HL-60 (cell line): ENCODE measurements at regions not wholly inside any gene's neighbourhood (a gene's known extent, or its start where the extent isn't known, plus 50 kb on each side); places are given as distances from the start of the nearest gene placed in this dataset.

ENCODE experiments used
- DNase-seq, 2 experiments: peaks; one replicate each; pipeline ENCODE4 v3.0.0-alpha.2; 2010 to 2020; ENCODE audit warnings: low read depth in 1 of 2, low spot score in 1 of 2
- H3K27ac ChIP-seq: fragments of 250-450 bp; sonication (Bioruptor Pico); replicated peaks from 2 replicates; pipeline ENCODE4 v1.5.1; 2020; ENCODE audit warnings: mild to moderate bottlenecking, moderate library complexity
- H3K27me3 ChIP-seq: fragments of 250-450 bp; sonication (Bioruptor Pico); 2 replicates; pipeline ENCODE4 v1.5.1; 2021; ENCODE audit warnings: mild to moderate bottlenecking, moderate library complexity; ENCODE audit not compliant: insufficient read depth, poor library complexity, severe bottlenecking
- H3K4me3 ChIP-seq: replicated peaks from 2 replicates; pipeline ENCODE4 v1.5.1; 2011; ENCODE audit warnings: mild to moderate bottlenecking, control low read depth, low read length; ENCODE audit not compliant: insufficient read depth
- CTCF ChIP-seq: IDR thresholded peaks from one replicate; pipeline ENCODE4 v1.5.1; 2011; ENCODE audit warnings: low read length, control low read depth, inconsistent platforms; ENCODE audit not compliant: insufficient read depth
- GABPA ChIP-seq: IDR thresholded peaks from 2 replicates; pipeline ENCODE4 v1.6.1; 2012; ENCODE audit warnings: low read depth
- POLR2AphosphoS5 ChIP-seq: IDR thresholded peaks from 2 replicates; pipeline ENCODE4 v1.6.1; 2012; ENCODE audit warnings: low read depth
- SPI1 ChIP-seq: IDR thresholded peaks from 2 replicates; pipeline ENCODE4 v1.6.1; 2012; ENCODE audit warnings: low read depth, mild to moderate bottlenecking, borderline replicate concordance
- TF ChIP-seq, protein P1 (sequence below): IDR thresholded peaks from 2 replicates; pipeline ENCODE4 v1.6.1; 2012; ENCODE audit warnings: low read depth; ENCODE audit not compliant: insufficient replicate concordance

DNA sequence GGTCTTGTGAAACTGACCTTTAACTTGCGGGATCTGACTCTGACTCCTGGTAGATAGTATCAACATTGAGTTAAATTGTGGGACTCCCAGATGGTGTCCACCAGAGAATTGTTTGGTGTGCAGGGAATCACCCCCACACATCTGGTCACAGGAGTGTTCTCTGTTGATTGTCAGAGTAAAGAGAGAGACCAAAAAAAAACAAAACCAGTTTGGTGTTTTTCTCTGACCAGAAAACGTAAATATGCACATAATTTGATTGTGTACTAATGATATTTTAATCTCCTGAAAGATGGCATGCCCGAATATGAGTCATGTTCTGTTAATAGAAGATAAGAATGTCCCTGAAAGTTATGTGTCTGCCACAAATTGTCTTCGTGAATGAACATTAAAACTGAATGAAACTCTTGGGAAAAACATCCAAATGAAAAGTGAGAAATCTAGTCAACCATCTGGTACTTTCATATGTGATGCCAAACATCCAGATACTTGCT lies 118.5 kb upstream of the GPC6 start:
- no peaks in the 10 kb centered on the region for H3K27me3 ChIP-seq
- H3K27ac ChIP-seq, result no peak overlapping the region
- H3K4me3 ChIP-seq, result no peak overlapping the region
- TF ChIP-seq CTCF, result no peak
- TF ChIP-seq GABPA, result no peak
- no peak for TF ChIP-seq POLR2AphosphoS5
- TF ChIP-seq, protein P1, sequence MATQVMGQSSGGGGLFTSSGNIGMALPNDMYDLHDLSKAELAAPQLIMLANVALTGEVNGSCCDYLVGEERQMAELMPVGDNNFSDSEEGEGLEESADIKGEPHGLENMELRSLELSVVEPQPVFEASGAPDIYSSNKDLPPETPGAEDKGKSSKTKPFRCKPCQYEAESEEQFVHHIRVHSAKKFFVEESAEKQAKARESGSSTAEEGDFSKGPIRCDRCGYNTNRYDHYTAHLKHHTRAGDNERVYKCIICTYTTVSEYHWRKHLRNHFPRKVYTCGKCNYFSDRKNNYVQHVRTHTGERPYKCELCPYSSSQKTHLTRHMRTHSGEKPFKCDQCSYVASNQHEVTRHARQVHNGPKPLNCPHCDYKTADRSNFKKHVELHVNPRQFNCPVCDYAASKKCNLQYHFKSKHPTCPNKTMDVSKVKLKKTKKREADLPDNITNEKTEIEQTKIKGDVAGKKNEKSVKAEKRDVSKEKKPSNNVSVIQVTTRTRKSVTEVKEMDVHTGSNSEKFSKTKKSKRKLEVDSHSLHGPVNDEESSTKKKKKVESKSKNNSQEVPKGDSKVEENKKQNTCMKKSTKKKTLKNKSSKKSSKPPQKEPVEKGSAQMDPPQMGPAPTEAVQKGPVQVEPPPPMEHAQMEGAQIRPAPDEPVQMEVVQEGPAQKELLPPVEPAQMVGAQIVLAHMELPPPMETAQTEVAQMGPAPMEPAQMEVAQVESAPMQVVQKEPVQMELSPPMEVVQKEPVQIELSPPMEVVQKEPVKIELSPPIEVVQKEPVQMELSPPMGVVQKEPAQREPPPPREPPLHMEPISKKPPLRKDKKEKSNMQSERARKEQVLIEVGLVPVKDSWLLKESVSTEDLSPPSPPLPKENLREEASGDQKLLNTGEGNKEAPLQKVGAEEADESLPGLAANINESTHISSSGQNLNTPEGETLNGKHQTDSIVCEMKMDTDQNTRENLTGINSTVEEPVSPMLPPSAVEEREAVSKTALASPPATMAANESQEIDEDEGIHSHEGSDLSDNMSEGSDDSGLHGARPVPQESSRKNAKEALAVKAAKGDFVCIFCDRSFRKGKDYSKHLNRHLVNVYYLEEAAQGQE, result no peak
- no peak for TF ChIP-seq SPI1
- no peak for DNase-seq

DNA sequence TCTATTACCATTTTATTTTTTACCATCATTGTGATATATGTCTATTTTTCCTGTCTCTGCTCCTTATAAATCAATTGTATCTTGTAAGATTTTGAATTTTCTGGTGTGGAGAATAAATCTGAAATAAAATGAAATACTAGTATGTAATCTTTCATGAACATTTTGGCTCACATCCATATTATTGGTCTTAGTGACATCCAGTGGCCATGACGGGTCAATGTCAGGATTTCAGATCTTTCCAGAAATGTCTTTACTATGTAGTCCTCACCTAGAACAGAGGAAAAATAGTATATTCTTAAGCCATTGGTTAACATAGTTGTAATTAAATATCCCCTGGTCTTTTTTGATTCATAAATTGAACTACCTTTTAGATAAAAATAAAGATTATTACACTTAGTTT lies 109.8 kb upstream of the GPC6 start:
- Histone ChIP-seq H3K27ac (no peak overlapping the region), H3K4me3 (no peak overlapping the region), H3K27me3 (no peaks in the 10 kb centered on the region)
- TF ChIP-seq GABPA, result no peak
- no peak for TF ChIP-seq POLR2AphosphoS5
- TF ChIP-seq, protein P1, result no peak
- no peak for DNase-seq

DNA sequence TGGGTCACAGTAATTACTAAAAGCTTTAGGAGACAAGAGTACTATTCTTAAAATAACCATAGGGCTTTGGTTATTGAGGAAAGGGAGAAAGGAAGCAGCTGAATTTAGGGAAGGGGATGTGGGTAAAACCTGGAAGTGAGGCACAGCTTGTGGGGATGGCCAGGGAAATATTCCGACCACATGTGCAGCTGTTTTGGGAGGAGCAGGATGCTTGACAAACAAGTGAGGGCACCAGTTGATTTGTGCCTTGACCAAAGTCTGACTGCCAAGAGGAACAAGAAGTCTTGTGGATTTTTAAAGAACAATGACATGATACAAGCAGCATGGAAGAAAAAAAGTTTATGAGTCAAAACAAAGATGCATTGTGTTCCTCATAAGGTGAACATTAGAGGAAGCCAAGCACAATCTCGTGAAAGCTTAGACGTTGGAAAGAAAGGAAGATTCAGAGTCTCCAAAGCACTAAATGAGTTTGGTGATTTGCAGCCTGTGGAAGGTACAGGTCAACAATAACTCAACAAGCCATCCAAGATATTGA lies 108.5 kb upstream of the GPC6 start:
- H3K4me3 ChIP-seq, result no peak overlapping the region
- no peaks in the 10 kb centered on the region for H3K27me3 ChIP-seq
- no peak overlapping the region for H3K27ac ChIP-seq
- no peak for TF ChIP-seq CTCF
- no peak for TF ChIP-seq SPI1
- no peak for TF ChIP-seq GABPA
- no peak for TF ChIP-seq POLR2AphosphoS5
- TF ChIP-seq, protein P1, result no peak
- DNase-seq, result no peak
